Kidney epithelial cell (primary cell): ENCODE measurements at regions not wholly inside any gene's neighbourhood (a gene's known extent, or its start where the extent isn't known, plus 50 kb on each side); places are given as distances from the start of the nearest gene placed in this dataset.

Experiments
- DNase-seq: peaks from one replicate; pipeline ENCODE4 v3.0.0-alpha.2; 2010; ENCODE audit warnings: low read depth
- H3K27me3 ChIP-seq: 2 replicates; pipeline ENCODE4 v1.6.0; 2011; ENCODE audit warnings: low read length; ENCODE audit not compliant: control insufficient read depth, insufficient read depth
- H3K36me3 ChIP-seq: 2 replicates; pipeline ENCODE4 v1.5.1; 2011; ENCODE audit warnings: low read length; ENCODE audit not compliant: control insufficient read depth, insufficient read depth
- H3K4me3 ChIP-seq: 2 replicates; pipeline ENCODE4 v1.5.1; 2011; ENCODE audit warnings: low read depth, mild to moderate bottlenecking, control low read depth, low read length
- TF ChIP-seq, protein P1 (sequence below): IDR thresholded peaks from 2 replicates; pipeline ENCODE4 v1.5.1; 2011; ENCODE audit warnings: mild to moderate bottlenecking, moderate library complexity, low read length, control low read depth, inconsistent platforms; ENCODE audit not compliant: insufficient read depth, poor library complexity, severe bottlenecking

DNA sequence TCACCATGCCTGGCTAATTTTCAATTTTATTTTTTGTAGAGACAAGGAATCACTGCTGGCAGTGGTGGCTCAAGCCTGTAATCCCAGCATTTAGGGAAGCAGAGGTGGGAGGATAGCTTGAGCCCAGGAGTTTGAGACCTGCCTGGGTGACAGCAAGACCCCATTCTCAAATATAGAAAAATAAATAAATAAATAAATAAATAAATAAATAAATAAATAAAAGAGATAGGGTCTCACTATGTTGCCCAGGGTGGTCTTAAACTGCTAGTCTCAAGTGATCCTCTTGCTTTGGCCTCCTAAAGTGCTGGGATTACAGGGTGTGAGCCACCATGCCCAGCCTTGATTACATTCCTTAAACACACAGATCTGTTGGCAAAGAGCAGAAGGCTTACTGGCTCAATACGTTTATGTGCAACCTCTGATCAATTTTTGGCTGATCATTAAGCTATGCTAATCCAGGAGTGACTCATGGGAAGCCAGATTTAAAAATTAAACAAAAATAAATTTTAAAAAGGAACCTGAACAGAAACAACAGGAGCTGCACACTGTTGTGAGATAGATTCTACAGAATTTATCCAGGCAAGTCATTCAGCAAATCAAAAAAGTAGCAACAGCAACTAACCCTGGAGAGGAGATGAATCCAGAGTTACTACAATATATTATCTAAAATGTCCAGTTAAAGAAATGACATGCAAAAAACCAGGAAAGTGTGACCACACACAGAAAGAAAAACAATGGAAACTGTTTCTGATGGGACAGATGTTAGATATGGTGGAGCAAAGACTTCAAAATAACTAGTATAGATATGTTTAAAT, 79.4 kb downstream of the RPE65 start:
- TF ChIP-seq, protein P1, sequence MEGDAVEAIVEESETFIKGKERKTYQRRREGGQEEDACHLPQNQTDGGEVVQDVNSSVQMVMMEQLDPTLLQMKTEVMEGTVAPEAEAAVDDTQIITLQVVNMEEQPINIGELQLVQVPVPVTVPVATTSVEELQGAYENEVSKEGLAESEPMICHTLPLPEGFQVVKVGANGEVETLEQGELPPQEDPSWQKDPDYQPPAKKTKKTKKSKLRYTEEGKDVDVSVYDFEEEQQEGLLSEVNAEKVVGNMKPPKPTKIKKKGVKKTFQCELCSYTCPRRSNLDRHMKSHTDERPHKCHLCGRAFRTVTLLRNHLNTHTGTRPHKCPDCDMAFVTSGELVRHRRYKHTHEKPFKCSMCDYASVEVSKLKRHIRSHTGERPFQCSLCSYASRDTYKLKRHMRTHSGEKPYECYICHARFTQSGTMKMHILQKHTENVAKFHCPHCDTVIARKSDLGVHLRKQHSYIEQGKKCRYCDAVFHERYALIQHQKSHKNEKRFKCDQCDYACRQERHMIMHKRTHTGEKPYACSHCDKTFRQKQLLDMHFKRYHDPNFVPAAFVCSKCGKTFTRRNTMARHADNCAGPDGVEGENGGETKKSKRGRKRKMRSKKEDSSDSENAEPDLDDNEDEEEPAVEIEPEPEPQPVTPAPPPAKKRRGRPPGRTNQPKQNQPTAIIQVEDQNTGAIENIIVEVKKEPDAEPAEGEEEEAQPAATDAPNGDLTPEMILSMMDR: no peak
- DNase-seq: no peak
- H3K36me3 ChIP-seq: no peaks in the 10 kb centered on the region
- no peaks in the 10 kb centered on the region for H3K27me3 ChIP-seq
- no peak overlapping the region for H3K4me3 ChIP-seq

DNA sequence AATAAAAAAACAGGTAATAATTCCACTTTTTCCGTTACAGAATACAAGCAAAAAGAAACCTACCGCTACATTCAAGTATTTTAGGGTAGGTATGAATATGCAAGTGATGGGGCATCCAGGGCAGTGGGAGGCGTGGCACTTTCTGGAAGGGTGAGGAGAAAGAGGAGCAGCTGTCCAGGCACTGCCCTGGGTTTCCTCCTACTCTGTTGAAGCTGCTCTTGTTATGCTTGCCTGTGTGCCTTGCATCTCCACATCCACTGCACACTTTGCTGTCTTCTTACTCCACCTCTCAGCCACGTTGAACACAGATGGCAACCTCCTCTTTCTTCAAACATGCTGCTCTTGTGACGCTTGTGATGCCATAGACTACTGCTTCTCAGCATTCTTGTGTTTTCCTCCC, 83.2 kb downstream of the RPE65 start:
- Histone ChIP-seq H3K27me3 (no peaks in the 10 kb centered on the region), H3K36me3 (no peaks in the 10 kb centered on the region), H3K4me3 (no peak overlapping the region)
- no peak for DNase-seq
- TF ChIP-seq, protein P1: no peak

DNA sequence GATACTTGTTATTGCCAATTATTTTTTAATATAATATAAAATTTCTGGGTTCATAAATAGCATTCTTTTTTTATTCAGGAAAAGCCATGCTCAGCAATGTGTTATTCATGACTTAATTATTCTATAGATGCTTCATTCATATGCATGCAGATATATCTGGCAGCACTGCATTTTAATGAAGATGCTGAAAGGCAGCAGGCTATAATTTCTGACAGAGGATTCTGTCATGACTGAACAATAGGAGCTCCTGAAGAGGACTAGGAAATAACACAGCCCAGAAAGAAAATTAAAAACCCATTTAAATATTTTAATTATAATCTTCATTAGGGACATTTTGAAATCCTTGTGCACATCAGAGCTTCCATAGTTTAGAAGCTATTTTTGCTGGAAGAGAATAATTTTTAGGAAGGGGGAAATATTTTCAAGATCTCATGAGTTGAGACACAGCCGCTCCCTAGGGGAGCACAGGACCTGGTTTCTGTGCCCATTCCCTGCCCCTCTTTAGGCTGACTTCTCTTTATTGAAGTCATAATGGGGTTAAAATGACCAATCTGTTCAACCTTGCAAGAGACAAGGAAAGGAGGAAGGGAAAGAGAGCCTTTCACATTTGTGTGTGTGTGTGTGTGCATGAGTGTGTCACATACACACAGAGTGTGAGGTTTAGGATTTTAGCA, 83.9 kb downstream of the RPE65 start:
- H3K36me3 ChIP-seq: no peaks in the 10 kb centered on the region

DNA sequence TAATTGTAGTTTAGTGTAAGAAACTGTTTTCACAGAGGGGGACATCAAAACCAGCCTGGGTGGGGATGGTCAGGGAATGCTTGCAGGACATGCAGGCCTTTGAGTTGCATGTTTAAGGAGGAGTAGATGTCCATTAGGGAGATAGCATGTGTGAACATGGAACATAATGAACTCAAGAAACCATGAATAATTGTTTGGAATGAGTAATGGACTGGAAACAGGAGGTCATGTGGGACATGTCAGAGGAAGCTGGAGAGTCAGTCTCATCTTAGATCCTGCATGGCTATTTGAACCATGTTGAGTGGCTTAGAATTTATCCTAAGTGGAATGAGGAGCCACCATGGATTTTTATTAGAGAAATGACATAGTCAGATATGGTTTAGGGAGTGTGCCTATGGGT, 86.4 kb downstream of the RPE65 start:
- TF ChIP-seq, protein P1: no peak
- DNase-seq: no peak
- H3K4me3 ChIP-seq: no peak overlapping the region

More for the DNA sequence above, 83.9 kb downstream of the RPE65 start:
- H3K4me3 ChIP-seq: no peak overlapping the region
- DNase-seq: no peak
- TF ChIP-seq, protein P1: no peak
- no peaks in the 10 kb centered on the region for H3K27me3 ChIP-seq

DNA sequence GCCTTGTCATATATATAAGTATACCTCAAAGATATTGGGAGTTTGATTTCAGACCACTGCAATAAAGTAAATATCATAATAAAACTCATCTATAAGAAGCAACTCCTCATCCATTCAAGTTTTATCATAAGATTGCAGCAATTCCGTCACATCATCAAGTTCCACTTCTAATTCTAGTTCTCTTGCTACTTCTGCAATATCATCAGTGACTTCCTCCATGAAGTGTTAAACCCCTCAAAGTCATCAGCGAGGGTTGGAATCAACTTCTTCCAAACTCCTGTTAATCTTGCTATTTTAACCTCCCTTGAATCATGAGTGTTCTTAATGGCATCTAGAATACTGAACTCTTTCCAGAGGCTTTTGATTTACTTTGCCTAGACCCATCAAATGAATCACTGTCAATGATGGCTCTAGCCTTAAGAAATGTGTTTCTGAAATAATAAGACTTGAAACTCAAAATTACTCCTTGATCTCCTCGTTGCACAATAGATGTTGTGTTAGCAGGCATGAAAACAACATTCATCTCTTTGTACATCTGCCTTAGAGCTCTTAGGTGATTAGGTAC, 88.3 kb downstream of the RPE65 start:
- DNase-seq: no peak
- H3K4me3 ChIP-seq: no peak overlapping the region

More for the DNA sequence above, 86.4 kb downstream of the RPE65 start:
- Histone ChIP-seq H3K27me3 (no peaks in the 10 kb centered on the region), H3K36me3 (no peaks in the 10 kb centered on the region)

More for the DNA sequence above, 88.3 kb downstream of the RPE65 start:
- Histone ChIP-seq H3K27me3 (no peaks in the 10 kb centered on the region), H3K36me3 (no peaks in the 10 kb centered on the region)
- TF ChIP-seq, protein P1: no peak
